OCI-LY3 (cell line): ENCODE measurements at regions not wholly inside any gene's neighbourhood (a gene's known extent, or its start where the extent isn't known, plus 50 kb on each side); places are given as distances from the start of the nearest gene placed in this dataset.

ENCODE experiments used
- H2AFZ ChIP-seq: fragments of 200-600, 300-600 bp; shearing (Covaris generic); 2 replicates; pipeline ENCODE4 v1.6.0; 2014; ENCODE audit warnings: antibody characterized with exemption, low read depth, low read length
- H3K27ac ChIP-seq: fragments of 200-600, 300-600 bp; sonication (generic); 2 replicates; pipeline ENCODE4 v1.5.1; 2014; ENCODE audit warnings: mild to moderate bottlenecking, low read length, moderate library complexity, mixed read lengths
- H3K27me3 ChIP-seq: fragments of 200-600, 300-600 bp; sonication (generic); 2 replicates; pipeline ENCODE4 v1.6.1; 2014; ENCODE audit warnings: low read depth, low read length, mixed read lengths
- H3K36me3 ChIP-seq: fragments of 200-600, 300-600 bp; sonication (generic); replicated peaks from 2 replicates; pipeline ENCODE3; 2014; ENCODE audit warnings: low read depth, low read length, mixed read lengths
- H3K4me1 ChIP-seq: fragments of 300-600, 200-600 bp; sonication (generic); 2 replicates; pipeline ENCODE4 v1.6.1; 2014; ENCODE audit warnings: low read length, mixed read lengths
- H3K4me2 ChIP-seq: fragments of 200-600, 300-600 bp; sonication (generic); 2 replicates; pipeline ENCODE4 v1.6.1; 2014; ENCODE audit warnings: low read length, mixed read lengths
- H3K4me3 ChIP-seq: fragments of 300-600, 200-600 bp; sonication (generic); 2 replicates; pipeline ENCODE4 v1.5.1; 2014; ENCODE audit warnings: antibody characterized with exemption, mild to moderate bottlenecking, low read length, moderate library complexity
- H3K79me2 ChIP-seq: fragments of 300-600, 200-600 bp; shearing (Covaris generic); 2 replicates; pipeline ENCODE4 v1.6.1; 2014; ENCODE audit warnings: mild to moderate bottlenecking, low read length, mixed read lengths
- H3K9ac ChIP-seq: fragments of 300-600, 200-600 bp; shearing (Covaris generic); 2 replicates; pipeline ENCODE4 v1.6.0; 2014; ENCODE audit warnings: mild to moderate bottlenecking, low read length, moderate library complexity
- H3K9me3 ChIP-seq: fragments of 200-600, 300-600 bp; shearing (Covaris generic); 2 replicates; pipeline ENCODE4 v1.6.1; 2014; ENCODE audit warnings: low read length, mixed read lengths; ENCODE audit not compliant: insufficient read depth
- H4K20me1 ChIP-seq: fragments of 200-600, 300-600 bp; sonication (generic); 2 replicates; pipeline ENCODE4 v1.6.1; 2016; ENCODE audit warnings: low read length, mixed read lengths; ENCODE audit not compliant: insufficient read depth
- EZH2phosphoT487 ChIP-seq: fragments of 200-600 bp; shearing (Covaris generic); IDR thresholded peaks from 2 replicates; pipeline ENCODE4 v1.6.1; 2018; ENCODE audit warnings: antibody characterized with exemption, mixed run types, low read depth
- TF ChIP-seq, protein P1 (sequence below): fragments of 200-600, 300-600 bp; sonication (generic); IDR thresholded peaks from 2 replicates; pipeline ENCODE4 v1.5.1; 2014; ENCODE audit warnings: antibody characterized with exemption, low read length, low read depth

GRCh38 chr4:29058531-29058930, 1661.6 kb upstream of the PCDH7 start:
- Histone ChIP-seq H3K4me1 (no peaks in the 10 kb centered on the region), H3K36me3 (no peaks in the 10 kb centered on the region), H3K9me3 (no peaks in the 10 kb centered on the region), H3K79me2 (no peaks in the 10 kb centered on the region), H3K27me3 (no peaks in the 10 kb centered on the region), H3K4me2 (no peak overlapping the region), H4K20me1 (no peaks in the 10 kb centered on the region), H2AFZ (no peak overlapping the region), H3K27ac (no peak overlapping the region), H3K4me3 (no peak overlapping the region), H3K9ac (no peak overlapping the region)
- TF ChIP-seq EZH2phosphoT487, result no peak
- TF ChIP-seq, protein P1, sequence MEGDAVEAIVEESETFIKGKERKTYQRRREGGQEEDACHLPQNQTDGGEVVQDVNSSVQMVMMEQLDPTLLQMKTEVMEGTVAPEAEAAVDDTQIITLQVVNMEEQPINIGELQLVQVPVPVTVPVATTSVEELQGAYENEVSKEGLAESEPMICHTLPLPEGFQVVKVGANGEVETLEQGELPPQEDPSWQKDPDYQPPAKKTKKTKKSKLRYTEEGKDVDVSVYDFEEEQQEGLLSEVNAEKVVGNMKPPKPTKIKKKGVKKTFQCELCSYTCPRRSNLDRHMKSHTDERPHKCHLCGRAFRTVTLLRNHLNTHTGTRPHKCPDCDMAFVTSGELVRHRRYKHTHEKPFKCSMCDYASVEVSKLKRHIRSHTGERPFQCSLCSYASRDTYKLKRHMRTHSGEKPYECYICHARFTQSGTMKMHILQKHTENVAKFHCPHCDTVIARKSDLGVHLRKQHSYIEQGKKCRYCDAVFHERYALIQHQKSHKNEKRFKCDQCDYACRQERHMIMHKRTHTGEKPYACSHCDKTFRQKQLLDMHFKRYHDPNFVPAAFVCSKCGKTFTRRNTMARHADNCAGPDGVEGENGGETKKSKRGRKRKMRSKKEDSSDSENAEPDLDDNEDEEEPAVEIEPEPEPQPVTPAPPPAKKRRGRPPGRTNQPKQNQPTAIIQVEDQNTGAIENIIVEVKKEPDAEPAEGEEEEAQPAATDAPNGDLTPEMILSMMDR, result no peak

GRCh38 chr4:29066861-29067260, 1653.3 kb upstream of the PCDH7 start:
- Histone ChIP-seq H3K4me2 (no peak overlapping the region), H3K36me3 (no peaks in the 10 kb centered on the region), H3K9ac (no peak overlapping the region), H3K27ac (no peak overlapping the region), H3K4me1 (no peaks in the 10 kb centered on the region), H3K9me3 (peaks cover 8% of the 10 kb centered on the region; the same call in 1 of the 2 replicates), H3K4me3 (no peak overlapping the region), H3K79me2 (no peaks in the 10 kb centered on the region), H3K27me3 (no peaks in the 10 kb centered on the region), H2AFZ (no peak overlapping the region), H4K20me1 (no peaks in the 10 kb centered on the region)
- TF ChIP-seq, protein P1, result no peak
- TF ChIP-seq EZH2phosphoT487, result no peak

DNA sequence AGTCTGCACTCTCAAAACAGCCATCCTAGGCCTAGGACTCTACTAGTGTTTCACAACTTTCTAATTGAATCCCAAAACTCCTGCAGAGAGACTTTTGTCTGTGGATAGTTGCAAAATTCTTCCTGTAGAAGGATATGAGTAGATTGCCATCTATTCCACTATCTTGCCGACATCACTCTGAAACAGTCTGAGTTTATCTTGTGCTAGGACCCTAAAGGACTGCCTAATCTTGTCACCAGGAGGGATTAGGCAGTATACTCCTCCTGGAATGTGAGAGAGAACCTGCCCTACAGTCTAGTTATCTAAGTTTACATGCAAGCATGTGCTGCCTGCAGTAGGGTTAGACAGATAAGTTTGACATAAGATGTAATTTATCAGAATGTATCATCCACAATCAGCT, 1646.6 kb upstream of the PCDH7 start:
- Histone ChIP-seq H2AFZ (no peak overlapping the region), H3K9me3 (peaks cover 12% of the 10 kb centered on the region; the same call in 1 of the 2 replicates), H3K4me2 (no peak overlapping the region), H3K4me3 (no peak overlapping the region), H4K20me1 (no peaks in the 10 kb centered on the region), H3K4me1 (no peaks in the 10 kb centered on the region), H3K36me3 (no peaks in the 10 kb centered on the region), H3K79me2 (no peaks in the 10 kb centered on the region), H3K27me3 (no peaks in the 10 kb centered on the region), H3K27ac (no peak overlapping the region), H3K9ac (no peak overlapping the region)
- TF ChIP-seq, protein P1, result no peak
- no peak for TF ChIP-seq EZH2phosphoT487

GRCh38 chr4:29075366-29075765, 1644.8 kb upstream of the PCDH7 start:
- H3K79me2 ChIP-seq, result no peaks in the 10 kb centered on the region
- peaks cover 9% of the 10 kb centered on the region; the same call in 1 of the 2 replicates for H3K9me3 ChIP-seq
- no peak overlapping the region for H3K4me3 ChIP-seq

More at GRCh38 chr4:29075366-29075765, 1644.8 kb upstream of the PCDH7 start:
- no peaks in the 10 kb centered on the region for H4K20me1 ChIP-seq
- H3K27ac ChIP-seq, result no peak overlapping the region
- H3K36me3 ChIP-seq, result no peaks in the 10 kb centered on the region
- no peak overlapping the region for H2AFZ ChIP-seq
- H3K4me2 ChIP-seq, result no peak overlapping the region
- H3K4me1 ChIP-seq, result no peaks in the 10 kb centered on the region
- TF ChIP-seq, protein P1, result no peak
- TF ChIP-seq EZH2phosphoT487, result no peak
- no peaks in the 10 kb centered on the region for H3K27me3 ChIP-seq
- H3K9ac ChIP-seq, result no peak overlapping the region
